MM.1S (cell line): ENCODE measurements at regions not wholly inside any gene's neighbourhood (a gene's known extent, or its start where the extent isn't known, plus 50 kb on each side); places are given as distances from the start of the nearest gene placed in this dataset.

Experiments used
- DNase-seq: peaks from one replicate; pipeline ENCODE4 v3.0.0-alpha.2; 2015
- H2AFZ ChIP-seq: fragments of 300-600 bp; sonication (generic); 2 replicates; pipeline ENCODE4 v1.6.0; 2016; ENCODE audit warnings: antibody characterized with exemption, low read length
- H3F3A ChIP-seq: fragments of 300-600 bp; sonication (generic); 2 replicates; pipeline ENCODE4 v1.6.1; 2016; ENCODE audit warnings: mild to moderate bottlenecking, antibody characterized with exemption, low read length, moderate library complexity, mixed read lengths; ENCODE audit not compliant: insufficient read depth
- H3K27ac ChIP-seq: fragments of 300-600 bp; sonication (generic); 2 replicates; pipeline ENCODE4 v1.5.1; 2016; ENCODE audit warnings: mild to moderate bottlenecking, low read length
- H3K27me3 ChIP-seq: fragments of 300-600 bp; sonication (generic); replicated peaks from 2 replicates; pipeline ENCODE4 v1.6.0; 2016; ENCODE audit warnings: low read length; ENCODE audit not compliant: insufficient read depth
- H3K36me3 ChIP-seq: fragments of 300-600 bp; sonication (generic); replicated peaks from 2 replicates; pipeline ENCODE4 v1.6.1; 2016; ENCODE audit warnings: mild to moderate bottlenecking, low read length, mixed read lengths; ENCODE audit not compliant: insufficient read depth
- H3K4me1 ChIP-seq: fragments of 300-600 bp; sonication (generic); 2 replicates; pipeline ENCODE4 v1.6.1; 2016; ENCODE audit warnings: low read length, mixed read lengths
- H3K4me2 ChIP-seq: fragments of 300-600 bp; sonication (generic); 2 replicates; pipeline ENCODE4 v1.6.0; 2016; ENCODE audit warnings: low read depth, low read length
- H3K4me3 ChIP-seq: fragments of 300-600 bp; sonication (generic); 2 replicates; pipeline ENCODE4 v1.5.1; 2016; ENCODE audit warnings: low read length, mixed read lengths
- H3K79me2 ChIP-seq: fragments of 300-600 bp; sonication (generic); 2 replicates; pipeline ENCODE4 v1.6.1; 2016; ENCODE audit warnings: mixed run types, low read length, mixed read lengths
- H3K9ac ChIP-seq: fragments of 300-600 bp; sonication (generic); 2 replicates; pipeline ENCODE4 v1.6.1; 2016; ENCODE audit warnings: low read length, mixed read lengths
- H3K9me2 ChIP-seq: fragments of 300-600 bp; sonication (generic); replicated peaks from 2 replicates; pipeline ENCODE4 v1.6.1; 2016; ENCODE audit warnings: mild to moderate bottlenecking, low read length, mixed read lengths; ENCODE audit not compliant: insufficient read depth
- H3K9me3 ChIP-seq: fragments of 300-600 bp; sonication (generic); replicated peaks from 2 replicates; pipeline ENCODE4 v1.6.1; 2016; ENCODE audit warnings: mild to moderate bottlenecking, low read length, mixed read lengths; ENCODE audit not compliant: insufficient read depth
- H4K20me1 ChIP-seq: fragments of 300-600 bp; sonication (generic); 2 replicates; pipeline ENCODE4 v1.6.1; 2016; ENCODE audit warnings: mild to moderate bottlenecking, low read length, moderate library complexity, mixed read lengths; ENCODE audit not compliant: insufficient read depth
- CTCF ChIP-seq: fragments of 300-600 bp; sonication (generic); IDR thresholded peaks from 2 replicates; pipeline ENCODE4 v1.5.1; 2016; ENCODE audit warnings: antibody characterized with exemption, low read length, mixed read lengths
- EZH2 ChIP-seq: fragments of 300-600 bp; sonication (generic); optimal IDR thresholded peaks from 2 replicates; pipeline ENCODE3; 2017; ENCODE audit warnings: low read depth, mild to moderate bottlenecking, antibody characterized with exemption, low read length, mixed read lengths
- EZH2phosphoT487 ChIP-seq: fragments of 300-600 bp; sonication (generic); IDR thresholded peaks from 2 replicates; pipeline ENCODE4 v1.6.1; 2018; ENCODE audit warnings: antibody characterized with exemption, low read length

- Histone ChIP-seq H3K9me2 (no peaks in the 10 kb centered on the region), H3K27me3 (no peaks in the 10 kb centered on the region), H3K27ac (no peak overlapping the region), H3K79me2 (no peaks in the 10 kb centered on the region), H3K4me3 (no peak overlapping the region), H2AFZ (no peak overlapping the region), H3K4me1 (no peaks in the 10 kb centered on the region), H4K20me1 (no peaks in the 10 kb centered on the region), H3K9ac (no peak overlapping the region), H3K4me2 (no peak overlapping the region), H3F3A (no peaks in the 10 kb centered on the region), H3K36me3 (no peaks in the 10 kb centered on the region), H3K9me3 (no peaks in the 10 kb centered on the region)
- DNase-seq = no peak
- TF ChIP-seq EZH2 (no peak), EZH2phosphoT487 (no peak), CTCF (no peak)
Observed at GRCh38 chr6:131414956-131415355, 158.1 kb upstream of the ARG1 start.

- Histone ChIP-seq H3K4me3 (no peak overlapping the region), H3K9me3 (no peaks in the 10 kb centered on the region), H3K9ac (no peak overlapping the region), H3K27ac (no peak overlapping the region), H2AFZ (no peak overlapping the region), H4K20me1 (no peaks in the 10 kb centered on the region), H3K9me2 (no peaks in the 10 kb centered on the region), H3K4me1 (no peaks in the 10 kb centered on the region), H3K79me2 (no peaks in the 10 kb centered on the region), H3F3A (no peaks in the 10 kb centered on the region), H3K4me2 (no peak overlapping the region), H3K27me3 (no peaks in the 10 kb centered on the region), H3K36me3 (no peaks in the 10 kb centered on the region)
- no peak for TF ChIP-seq EZH2phosphoT487
- TF ChIP-seq CTCF = no peak
- no peak for TF ChIP-seq EZH2
- no peak for DNase-seq
Observed at GRCh38 chr6:131418441-131418840, 154.6 kb upstream of the ARG1 start.

- no peaks in the 10 kb centered on the region for H3K27me3 ChIP-seq
- no peaks in the 10 kb centered on the region for H3K79me2 ChIP-seq
- no peaks in the 10 kb centered on the region for H4K20me1 ChIP-seq
- DNase-seq = no peak
- H2AFZ ChIP-seq = no peak overlapping the region
- H3F3A ChIP-seq = no peaks in the 10 kb centered on the region
- H3K27ac ChIP-seq = no peak overlapping the region
- no peaks in the 10 kb centered on the region for H3K9me2 ChIP-seq
- H3K4me1 ChIP-seq = no peaks in the 10 kb centered on the region
- no peak for TF ChIP-seq CTCF
- TF ChIP-seq EZH2phosphoT487 = no peak
- no peak for TF ChIP-seq EZH2
- H3K36me3 ChIP-seq = no peaks in the 10 kb centered on the region
- no peak overlapping the region for H3K9ac ChIP-seq
- no peak overlapping the region for H3K4me2 ChIP-seq
- H3K4me3 ChIP-seq = no peak overlapping the region
- H3K9me3 ChIP-seq = no peaks in the 10 kb centered on the region
Observed at GRCh38 chr6:131419702-131420101, 153.3 kb upstream of the ARG1 start.
